ENCODE measurements at regions not wholly inside any gene's neighbourhood (a gene's known extent, or its start where the extent isn't known, plus 50 kb on each side); places are given as distances from the start of the nearest gene placed in this dataset.

DNA sequence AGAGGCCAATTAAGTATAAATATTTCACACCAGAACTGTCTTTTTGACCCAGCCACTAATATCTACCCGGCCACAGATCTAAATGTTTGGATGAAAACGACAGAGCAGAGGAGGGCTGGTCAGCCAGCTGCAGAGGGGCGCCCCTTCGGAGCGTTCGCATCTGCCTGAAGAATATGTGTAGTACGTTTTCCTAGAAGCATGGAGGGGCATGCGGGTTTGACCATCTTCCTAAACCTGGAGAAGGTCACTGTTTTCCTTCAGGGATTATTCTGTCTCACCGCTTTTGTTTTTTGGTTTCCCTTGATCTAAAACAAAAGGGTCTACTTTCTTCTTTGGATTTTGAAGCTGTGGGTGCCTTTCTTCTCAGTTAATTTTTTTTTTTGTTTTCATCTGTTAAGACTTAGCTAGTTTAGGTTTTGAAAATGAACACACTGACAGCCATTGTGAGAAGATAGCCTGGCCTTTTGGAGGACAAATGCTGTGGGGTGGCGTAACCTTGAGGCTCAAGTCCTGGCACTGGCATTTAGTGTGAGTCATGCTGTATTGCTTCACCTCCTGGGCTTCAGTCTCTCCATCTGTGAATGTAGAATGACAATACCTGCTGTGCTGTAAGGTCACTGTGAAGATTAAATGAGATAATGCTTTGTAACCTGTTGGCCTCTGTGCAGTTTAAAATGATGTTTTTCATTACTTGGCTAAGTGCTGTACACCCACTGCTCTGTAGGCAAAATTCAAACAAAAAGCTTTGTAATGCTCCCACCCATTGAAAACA lies 74.1 kb upstream of the IRF2BP2 start:
- DNase-seq: peak; percentile 73

GRCh38 chr1:234683127-234683860 lies 73.3 kb upstream of the IRF2BP2 start:
- DNase-seq: no peak

GRCh38 chr1:234681990-234682389 lies 72.0 kb upstream of the IRF2BP2 start:
- DNase-seq: no peak

- DNase-seq: no peak
Measured at GRCh38 chr1:234681065-234681464, 71.1 kb upstream of the IRF2BP2 start.

- DNase-seq: no peak
Measured at GRCh38 chr1:234680331-234680904, 70.4 kb upstream of the IRF2BP2 start.

DNA sequence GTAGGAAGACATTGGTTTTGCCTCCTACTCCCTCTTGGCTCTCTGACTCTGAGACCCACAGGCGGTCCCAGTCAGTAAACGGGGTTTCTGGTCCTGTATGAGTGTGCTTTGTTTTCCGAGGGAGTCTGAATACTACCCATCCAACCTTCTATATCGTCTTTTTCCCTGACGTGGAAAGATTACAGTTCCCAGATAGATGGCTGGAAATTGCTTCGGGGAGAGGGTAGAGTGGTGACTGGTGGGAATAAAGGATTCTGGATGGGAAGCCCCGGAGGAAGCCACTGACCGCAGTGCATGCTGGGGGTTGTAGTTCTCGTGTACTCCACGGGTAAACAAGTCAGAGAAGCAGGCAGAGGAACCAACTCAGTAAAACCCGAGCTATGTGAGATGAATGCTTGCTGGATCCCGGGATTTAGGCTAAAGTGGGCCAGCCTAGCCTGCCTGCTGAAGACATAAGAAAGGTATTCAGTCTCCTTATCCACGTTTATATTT lies 66.2 kb upstream of the IRF2BP2 start:
- DNase-seq: peak; percentile 95

- DNase-seq: peak; percentile 49
Measured at GRCh38 chr1:234675572-234675971, 65.6 kb upstream of the IRF2BP2 start.

DNA sequence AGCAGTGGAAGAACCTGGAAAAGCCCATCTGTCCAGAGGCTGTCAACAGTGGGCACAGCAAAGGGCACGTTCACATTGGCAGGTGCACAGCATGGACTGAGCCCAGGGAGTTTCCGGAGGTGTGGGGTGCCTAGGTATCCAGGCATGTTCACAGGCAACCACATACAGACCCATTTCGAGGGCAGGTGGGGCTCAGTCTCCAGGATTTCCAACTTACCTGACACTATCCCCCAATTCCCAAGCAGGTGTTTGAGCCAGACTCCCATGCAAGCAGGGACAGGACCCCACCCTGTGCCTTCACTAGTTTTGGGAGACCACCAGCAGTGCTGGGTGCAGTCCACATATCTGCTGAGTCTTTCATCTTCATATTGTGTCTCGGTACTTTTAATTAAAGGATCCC lies 65.0 kb upstream of the IRF2BP2 start:
- DNase-seq: no peak

DNA sequence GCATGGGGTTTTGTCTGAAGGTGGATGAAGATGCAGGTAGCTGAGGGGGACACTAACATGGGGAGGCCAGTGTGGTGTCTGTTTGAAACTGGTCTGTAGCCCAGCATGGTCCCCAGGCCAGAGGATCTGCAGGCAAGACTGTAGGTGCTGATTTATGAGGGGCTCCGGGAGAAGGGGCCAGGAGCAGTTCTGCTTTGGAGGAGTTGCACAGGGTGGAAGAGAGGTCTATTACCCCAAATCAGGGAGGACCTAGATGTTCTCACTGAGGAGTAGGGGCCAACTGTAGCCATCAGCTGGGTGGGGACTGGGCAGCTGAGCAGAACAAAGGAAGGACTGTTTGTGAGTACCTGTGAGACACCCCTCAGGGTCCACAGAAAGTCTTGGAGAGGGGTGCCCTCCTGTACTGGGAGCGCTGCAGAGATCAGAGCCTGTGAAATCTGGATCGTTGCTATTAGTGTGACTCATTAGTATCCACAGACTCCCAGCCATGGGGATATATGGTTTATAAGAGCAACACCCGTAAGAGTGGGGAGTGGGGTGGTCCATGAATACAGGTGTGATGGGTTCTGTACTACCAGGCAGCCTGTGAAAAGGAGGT lies 64.3 kb upstream of the IRF2BP2 start:
- DNase-seq: no peak

- DNase-seq: no peak
Measured at GRCh38 chr1:234672349-234673135, 62.6 kb upstream of the IRF2BP2 start.

DNA sequence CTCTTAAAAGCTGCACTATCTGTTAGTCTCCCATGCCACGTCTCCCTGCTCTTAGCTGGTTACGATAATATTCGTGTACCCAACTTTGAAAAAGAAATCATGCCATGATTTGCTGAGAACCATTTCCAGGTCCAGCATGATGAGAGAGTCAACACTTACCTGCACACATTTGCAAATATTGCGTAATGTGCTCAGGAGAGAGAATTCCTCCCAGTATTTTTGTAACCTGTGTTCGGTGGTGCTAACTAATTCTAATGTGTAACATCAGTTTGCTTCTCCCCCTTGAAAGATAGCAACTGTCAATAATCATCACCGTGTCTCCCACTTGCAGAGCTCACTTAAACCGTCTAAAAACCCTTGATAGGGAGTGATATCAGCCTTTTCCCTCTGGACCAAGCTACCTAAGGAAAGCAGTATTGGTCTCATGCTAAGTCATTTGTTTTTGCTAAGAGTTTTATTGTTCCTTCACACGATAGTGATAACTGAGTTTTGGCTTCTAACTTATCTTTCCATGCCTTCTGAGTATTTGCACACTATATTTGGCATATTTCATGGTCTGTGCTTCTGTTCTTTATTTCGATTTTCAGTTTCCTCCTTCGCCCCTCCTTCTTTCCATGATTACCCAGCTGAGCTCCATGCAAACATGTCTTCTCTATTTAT lies 61.1 kb upstream of the IRF2BP2 start:
- DNase-seq: peak; percentile 57

GRCh38 chr1:234669499-234669898 lies 59.5 kb upstream of the IRF2BP2 start:
- DNase-seq: no peak

- DNase-seq: no peak
Measured at GRCh38 chr1:234668577-234668955, 58.6 kb upstream of the IRF2BP2 start.

DNA sequence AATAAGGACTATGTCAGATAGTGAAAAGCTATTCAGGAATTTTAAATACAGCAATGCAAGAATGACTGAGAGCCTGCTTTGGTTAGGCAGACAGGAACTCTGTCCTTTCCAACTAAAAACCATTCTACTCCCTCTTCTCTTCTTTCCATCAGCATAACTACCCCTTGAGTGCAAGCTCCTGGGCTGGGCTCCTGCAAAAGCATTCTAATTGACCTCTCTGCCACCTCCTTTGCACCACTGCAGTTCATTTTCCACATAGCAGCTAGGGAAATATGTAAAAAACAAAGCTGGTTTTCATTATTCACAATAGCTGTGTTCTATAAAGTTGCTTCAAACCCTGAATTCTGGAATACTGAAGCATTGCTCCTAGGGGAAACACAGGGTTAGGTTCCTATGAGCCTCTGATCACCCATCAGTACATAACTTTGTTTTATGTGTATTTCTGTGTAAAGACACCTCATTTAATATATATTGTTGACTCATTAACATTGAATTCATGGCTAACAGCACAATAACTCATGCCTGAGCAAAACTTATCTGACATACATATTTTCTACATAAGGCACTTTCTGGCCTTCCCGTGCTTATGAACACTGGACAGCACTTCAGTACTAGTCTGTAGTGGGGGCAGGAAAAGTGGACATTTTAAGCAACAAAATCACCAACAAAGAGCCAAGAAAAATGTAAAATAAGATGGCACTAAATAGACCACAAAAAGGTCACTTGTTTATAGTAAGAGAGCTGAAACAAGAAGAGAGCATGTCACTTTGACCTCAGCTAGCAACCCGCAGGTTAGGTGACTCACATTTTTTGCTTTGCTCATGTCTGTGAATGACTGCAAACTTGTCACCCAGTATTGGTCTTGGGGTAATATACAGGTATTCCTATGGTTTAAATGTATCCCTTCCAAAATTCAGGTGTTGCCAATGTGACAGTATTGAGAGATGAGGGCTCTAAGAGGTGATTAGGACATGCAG lies 57.9 kb upstream of the IRF2BP2 start:
- DNase-seq: no peak

DNA sequence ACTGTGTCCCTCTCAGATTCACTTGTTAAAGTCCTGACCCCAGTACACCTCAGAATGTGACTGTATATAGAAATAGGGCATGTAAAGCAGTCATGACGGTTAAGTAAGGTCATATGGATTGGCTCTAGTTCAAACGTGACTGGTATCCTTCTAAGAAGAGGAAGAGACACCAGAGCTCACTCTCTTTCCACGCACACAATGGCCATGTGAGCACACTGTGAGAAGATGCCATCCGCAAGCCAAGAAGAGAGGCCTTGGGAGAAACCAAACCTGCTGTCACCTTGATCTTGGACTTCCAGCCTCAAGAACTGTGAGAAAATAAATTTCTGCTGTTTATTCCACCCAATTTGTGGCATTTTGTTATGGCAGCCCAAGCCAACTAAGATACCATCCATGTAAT lies 56.8 kb upstream of the IRF2BP2 start:
- DNase-seq: no peak

- no peak for DNase-seq
Measured at GRCh38 chr1:234665975-234666605, 56.1 kb upstream of the IRF2BP2 start.

DNA sequence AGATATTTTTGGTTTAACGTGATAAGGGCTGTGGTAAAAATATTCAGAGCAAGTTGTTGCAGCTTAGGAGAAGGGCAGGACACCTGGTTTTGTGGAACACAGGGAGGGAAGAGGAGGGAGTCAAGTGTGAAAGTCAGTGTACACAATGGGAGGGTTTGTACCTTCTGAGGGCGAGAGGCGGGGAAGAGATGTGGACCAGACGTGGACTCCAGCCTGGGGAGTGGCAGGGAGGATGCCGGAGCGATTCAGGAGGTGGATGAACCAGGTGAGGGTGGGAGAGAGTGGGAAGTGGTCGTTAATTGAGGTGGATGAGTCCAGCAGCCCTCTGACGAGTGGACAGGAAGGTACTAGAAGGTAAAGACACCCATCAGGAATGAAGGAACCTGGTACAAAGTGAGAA lies 52.2 kb upstream of the IRF2BP2 start:
- no peak for DNase-seq

DNA sequence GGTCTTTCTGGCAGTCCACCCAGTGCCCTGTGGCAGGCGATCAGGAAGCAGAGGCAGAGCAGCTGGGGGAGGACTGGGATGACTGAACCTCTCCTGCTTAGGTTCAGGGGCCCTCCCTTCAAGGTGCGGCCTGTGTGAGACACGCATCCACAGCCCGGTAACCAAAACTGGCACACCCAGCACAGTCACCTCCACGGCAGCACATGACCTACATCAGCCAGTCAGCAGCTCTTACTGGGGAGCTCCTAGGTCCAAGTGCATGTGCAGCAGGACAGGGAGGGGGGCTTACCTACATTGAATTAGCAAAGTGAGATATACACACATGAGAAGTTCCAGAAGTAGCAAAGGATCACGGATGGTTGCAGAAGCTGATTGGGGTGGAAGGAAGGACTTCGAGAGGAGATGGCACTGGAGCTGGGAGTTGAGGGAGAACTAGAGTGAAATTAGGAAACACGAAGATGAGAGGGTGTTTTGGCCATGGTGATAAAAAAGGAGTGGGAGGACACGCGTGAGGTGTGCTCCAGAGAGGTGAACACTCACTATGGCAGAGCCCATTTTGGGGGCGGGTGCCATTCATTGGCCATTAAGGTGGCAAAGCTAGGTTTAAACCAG lies 51.4 kb upstream of the IRF2BP2 start:
- no peak for DNase-seq

DNA sequence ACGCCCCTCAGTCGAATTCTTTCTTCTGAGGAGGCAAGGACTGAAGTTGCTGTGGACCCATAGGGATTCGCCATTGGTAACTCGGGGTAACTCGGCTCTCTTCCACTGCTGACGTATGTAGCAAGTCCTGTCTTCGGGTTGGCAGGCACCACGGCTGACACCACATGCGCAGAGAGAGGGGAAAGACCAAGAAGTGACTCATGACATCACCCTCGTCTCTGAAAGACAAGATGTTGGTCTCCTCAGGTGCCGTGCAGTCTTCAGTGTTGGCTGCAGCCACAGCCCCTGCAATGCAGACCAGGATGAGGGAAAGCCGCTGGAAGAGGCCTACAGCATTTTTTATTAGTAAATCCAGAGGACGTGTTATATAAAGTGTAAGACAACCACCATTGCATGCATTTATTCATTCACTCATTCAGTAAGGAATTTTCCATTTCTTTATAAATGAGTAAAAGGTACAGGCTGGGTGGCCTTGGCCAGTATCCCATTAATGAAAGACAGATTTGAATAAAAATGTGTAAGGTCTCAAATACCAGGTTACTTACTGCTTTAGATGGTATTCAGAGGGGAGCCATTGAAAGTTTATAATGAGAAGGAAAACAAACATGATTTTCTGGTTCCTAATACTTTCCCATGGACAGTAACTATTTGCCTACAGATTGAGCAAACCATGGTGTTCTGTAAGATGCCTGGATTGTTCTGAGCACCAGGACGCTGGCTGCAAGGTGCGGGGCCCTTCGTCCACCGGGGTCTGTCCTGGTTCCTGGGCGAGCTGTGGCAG lies 50.7 kb upstream of the IRF2BP2 start:
- DNase-seq: no peak

All from NCI-H69 (cell line).